ENCODE measurements at regions not wholly inside any gene's neighbourhood (a gene's known extent, or its start where the extent isn't known, plus 50 kb on each side); places are given as distances from the start of the nearest gene placed in this dataset.

DNA sequence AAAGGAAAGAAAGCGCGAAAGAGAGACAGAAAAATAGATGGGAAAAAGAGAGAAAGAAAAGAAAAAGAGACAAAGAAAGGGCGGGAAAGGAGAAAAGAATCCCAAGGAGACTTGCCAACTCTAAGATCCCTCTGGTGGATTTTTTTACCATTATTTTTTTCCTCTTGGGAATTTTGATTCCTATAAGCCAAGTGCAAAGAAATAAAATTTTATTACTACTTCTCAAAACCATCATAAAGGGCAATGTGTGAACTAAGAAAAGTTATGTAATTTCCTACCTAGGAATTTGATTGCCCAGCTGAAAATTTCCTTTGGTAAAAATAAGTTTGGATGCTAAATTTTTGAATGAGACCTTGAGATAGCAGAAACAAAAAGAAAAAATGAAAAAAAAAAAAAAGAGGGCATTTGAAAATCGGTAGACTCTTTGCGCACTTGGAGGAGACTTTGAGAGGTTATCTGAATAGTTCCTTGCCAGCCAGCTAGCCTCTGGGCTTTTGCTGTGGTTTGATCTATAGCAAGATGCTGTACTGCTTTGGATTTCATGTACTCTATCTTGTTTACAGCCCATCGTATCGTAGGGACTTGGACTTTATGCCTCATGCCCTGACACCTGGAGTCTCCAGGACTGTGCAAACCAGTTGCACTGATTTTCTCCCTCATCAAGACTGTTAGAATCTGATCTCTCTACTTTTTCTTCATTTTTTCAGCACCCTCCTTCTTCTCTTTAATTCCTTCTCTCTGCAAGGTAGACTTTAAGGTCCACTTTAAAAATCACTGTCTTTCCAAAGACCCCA, 535.4 kb upstream of the MKI67 start:
- TF ChIP-seq, protein P1, sequence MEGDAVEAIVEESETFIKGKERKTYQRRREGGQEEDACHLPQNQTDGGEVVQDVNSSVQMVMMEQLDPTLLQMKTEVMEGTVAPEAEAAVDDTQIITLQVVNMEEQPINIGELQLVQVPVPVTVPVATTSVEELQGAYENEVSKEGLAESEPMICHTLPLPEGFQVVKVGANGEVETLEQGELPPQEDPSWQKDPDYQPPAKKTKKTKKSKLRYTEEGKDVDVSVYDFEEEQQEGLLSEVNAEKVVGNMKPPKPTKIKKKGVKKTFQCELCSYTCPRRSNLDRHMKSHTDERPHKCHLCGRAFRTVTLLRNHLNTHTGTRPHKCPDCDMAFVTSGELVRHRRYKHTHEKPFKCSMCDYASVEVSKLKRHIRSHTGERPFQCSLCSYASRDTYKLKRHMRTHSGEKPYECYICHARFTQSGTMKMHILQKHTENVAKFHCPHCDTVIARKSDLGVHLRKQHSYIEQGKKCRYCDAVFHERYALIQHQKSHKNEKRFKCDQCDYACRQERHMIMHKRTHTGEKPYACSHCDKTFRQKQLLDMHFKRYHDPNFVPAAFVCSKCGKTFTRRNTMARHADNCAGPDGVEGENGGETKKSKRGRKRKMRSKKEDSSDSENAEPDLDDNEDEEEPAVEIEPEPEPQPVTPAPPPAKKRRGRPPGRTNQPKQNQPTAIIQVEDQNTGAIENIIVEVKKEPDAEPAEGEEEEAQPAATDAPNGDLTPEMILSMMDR (IDR thresholded peaks at IDR 0.05) = no peak
- no peak for TF ChIP-seq POLR2A (IDR thresholded peaks at IDR 0.05)

Data from lower leg skin (tissue), 3 donors.